Mucosa of descending colon (tissue), 3 donors: ENCODE measurements at regions not wholly inside any gene's neighbourhood (a gene's known extent, or its start where the extent isn't known, plus 50 kb on each side); places are given as distances from the start of the nearest gene placed in this dataset.
"Not testable (repeated sequence)": the region's sequence is repeated elsewhere in the genome, so short reads cannot be mapped to it uniquely, and the experiment has no call there.

Experiments
- ATAC-seq: fragments of 200-7000 bp; cut with Tn5 transposase; one replicate; pipeline ENCODE4 v1.9.1; 2020; ENCODE audit warnings: mild to moderate bottlenecking, moderate library complexity
- DNase-seq, 3 donors: peaks; one replicate each; pipeline ENCODE4 v3.0.0-alpha.2; 2020
- H3K36me3 ChIP-seq: fragments of 200-600 bp; one replicate; pipeline ENCODE4 v1.8.0; 2021; ENCODE audit warnings: low read depth, mild to moderate bottlenecking
- H3K4me1 ChIP-seq: fragments of 200-600 bp; one replicate; pipeline ENCODE4 v1.8.0; 2021; ENCODE audit warnings: low read depth, mild to moderate bottlenecking
- H3K4me3 ChIP-seq: fragments of 200-600 bp; one replicate; pipeline ENCODE4 v1.8.0; 2021; ENCODE audit warnings: mild to moderate bottlenecking
- H3K9me3 ChIP-seq: fragments of 200-600 bp; one replicate; pipeline ENCODE4 v1.8.0; 2021; ENCODE audit warnings: mild to moderate bottlenecking
- intact Hi-C, 2 donors: fragments of 100-400 bp; cut with DNase I in 1 of 2; cut with micrococcal nuclease in 1 of 2; formaldehyde crosslinking; loops; one replicate each; pipeline versions ENCODE4 v1.11.0 to v1.11.1; 2022; cut with DNase I, micrococcal nuclease
- TF ChIP-seq, protein P1 (sequence below): fragments of 200-600 bp; IDR thresholded peaks from one replicate; pipeline ENCODE4 v1.8.0; 2022; ENCODE audit warnings: antibody characterized with exemption, mild to moderate bottlenecking
- donor health status: DM: no; HTN: no; CAD: no; lungs with moderate emphysema.
- donor health status: DM: no; HTN: no; CAD: no.
- donor health status: DM: no; HTN: yes; CAD: no.

DNA sequence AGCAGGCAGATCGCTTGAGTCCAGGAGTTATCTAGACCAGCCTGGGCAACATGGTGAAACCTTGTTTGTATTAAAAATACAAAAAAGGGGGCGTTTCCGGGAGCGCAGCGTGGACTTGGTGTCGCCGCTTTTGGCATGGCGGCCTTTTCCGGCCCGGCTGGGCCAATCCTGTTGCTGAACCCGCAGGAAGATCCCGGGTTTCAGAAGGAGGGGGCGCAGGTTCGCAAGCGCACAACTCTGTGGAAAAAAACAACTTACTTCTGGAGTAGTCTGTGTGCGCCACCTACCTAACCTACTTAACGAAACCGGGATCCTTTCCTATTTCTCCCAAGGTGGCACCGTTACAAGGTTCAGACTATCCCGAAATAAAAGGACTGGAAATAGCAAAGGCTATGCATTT, 198.6 kb downstream of the MSX2 start:
- intact Hi-C loops: no loop called here
- ATAC-seq (no peak), DNase-seq (no peak)
- TF ChIP-seq, protein P1, sequence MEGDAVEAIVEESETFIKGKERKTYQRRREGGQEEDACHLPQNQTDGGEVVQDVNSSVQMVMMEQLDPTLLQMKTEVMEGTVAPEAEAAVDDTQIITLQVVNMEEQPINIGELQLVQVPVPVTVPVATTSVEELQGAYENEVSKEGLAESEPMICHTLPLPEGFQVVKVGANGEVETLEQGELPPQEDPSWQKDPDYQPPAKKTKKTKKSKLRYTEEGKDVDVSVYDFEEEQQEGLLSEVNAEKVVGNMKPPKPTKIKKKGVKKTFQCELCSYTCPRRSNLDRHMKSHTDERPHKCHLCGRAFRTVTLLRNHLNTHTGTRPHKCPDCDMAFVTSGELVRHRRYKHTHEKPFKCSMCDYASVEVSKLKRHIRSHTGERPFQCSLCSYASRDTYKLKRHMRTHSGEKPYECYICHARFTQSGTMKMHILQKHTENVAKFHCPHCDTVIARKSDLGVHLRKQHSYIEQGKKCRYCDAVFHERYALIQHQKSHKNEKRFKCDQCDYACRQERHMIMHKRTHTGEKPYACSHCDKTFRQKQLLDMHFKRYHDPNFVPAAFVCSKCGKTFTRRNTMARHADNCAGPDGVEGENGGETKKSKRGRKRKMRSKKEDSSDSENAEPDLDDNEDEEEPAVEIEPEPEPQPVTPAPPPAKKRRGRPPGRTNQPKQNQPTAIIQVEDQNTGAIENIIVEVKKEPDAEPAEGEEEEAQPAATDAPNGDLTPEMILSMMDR: no peak
- Histone ChIP-seq H3K36me3 (no peaks in the 10 kb centered on the region), H3K9me3 (no peaks in the 10 kb centered on the region), H3K4me1 (no peaks in the 10 kb centered on the region), H3K4me3 (no peak overlapping the region)

DNA sequence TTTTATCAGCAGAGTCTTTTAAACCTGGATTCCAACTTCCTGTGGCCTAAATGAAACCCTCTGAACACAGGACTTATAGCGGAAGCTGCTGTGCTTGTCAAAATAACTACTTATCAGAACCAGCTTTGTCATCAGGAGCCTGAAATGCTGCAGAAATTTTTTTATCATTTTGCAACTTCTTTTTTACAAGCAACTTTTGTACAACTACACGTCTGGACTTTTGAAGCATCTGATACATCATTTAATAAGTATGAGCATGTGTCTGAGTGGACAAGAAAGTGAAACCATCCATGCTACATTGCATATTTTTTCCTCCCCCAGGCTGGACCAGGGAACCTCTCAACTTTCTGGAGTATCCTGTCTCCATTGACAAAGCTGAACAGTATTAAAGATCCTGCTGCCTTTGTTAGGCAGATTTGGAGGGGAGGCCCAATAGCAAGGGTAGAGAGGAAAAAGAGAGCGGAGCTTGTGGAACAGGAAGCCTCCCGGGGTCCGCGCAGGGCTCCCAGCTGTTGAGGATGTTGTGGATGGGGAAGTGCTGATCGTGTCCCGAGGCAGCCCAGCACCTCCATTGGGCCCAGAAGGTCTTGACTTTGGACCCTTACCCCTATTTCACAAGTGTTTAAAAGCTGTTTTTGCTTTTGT, 196.6 kb downstream of the MSX2 start:
- no peak overlapping the region for H3K4me3 ChIP-seq
- ATAC-seq: no peak
- no peaks in the 10 kb centered on the region for H3K36me3 ChIP-seq
- TF ChIP-seq, protein P1: no peak
- no peaks in the 10 kb centered on the region for H3K4me1 ChIP-seq
- H3K9me3 ChIP-seq: no peaks in the 10 kb centered on the region
- intact Hi-C loops: no loop called here
- DNase-seq: no peak

DNA sequence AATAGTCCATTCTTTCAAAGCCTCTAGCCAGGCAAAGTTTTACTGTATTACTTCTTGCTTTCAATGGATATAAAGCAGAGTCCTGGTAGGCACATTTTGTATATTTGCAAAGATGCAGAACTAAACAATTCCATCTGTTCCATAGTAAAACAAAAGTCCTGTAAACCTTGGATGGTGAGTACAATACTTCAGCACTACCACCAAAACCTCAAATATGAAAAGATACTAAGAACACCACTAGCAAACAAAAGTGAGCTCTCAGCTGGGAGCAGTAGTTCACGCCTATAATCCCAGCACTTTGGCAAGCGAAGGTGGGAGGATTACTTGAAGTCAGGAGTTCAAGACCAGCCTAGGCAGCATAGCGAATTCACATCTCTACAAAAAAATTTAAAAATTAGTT, 195.0 kb downstream of the MSX2 start:
- intact Hi-C loops: no loop called here
- H3K4me1 ChIP-seq: no peaks in the 10 kb centered on the region
- no peaks in the 10 kb centered on the region for H3K36me3 ChIP-seq
- H3K9me3 ChIP-seq: no peaks in the 10 kb centered on the region
- TF ChIP-seq, protein P1: no peak
- H3K4me3 ChIP-seq: no peak overlapping the region
- ATAC-seq (no peak), DNase-seq (no peak)

DNA sequence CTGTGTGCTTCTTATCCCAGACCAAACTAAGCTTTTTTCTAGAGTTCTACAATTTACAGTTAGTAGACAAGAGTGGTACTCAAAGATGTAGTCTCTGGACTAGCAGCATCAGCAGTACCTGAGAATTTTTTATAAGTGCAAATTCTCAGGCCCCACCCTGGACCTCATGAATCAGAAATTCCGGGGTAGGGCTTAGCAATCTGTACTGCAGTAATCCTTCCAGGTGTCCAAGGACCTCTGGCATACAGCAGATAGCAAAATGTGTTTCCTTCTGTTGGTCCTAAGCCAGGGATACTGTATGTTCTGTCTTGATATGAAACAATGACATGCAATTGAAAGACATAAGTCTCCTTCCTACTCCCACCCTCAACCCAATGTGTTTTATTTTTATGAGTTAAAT, 194.3 kb downstream of the MSX2 start:
- Histone ChIP-seq H3K36me3 (no peaks in the 10 kb centered on the region), H3K4me3 (no peak overlapping the region), H3K9me3 (no peaks in the 10 kb centered on the region), H3K4me1 (no peaks in the 10 kb centered on the region)
- TF ChIP-seq, protein P1: no peak
- DNase-seq (no peak), ATAC-seq (no peak)
- intact Hi-C loops: no loop called here

DNA sequence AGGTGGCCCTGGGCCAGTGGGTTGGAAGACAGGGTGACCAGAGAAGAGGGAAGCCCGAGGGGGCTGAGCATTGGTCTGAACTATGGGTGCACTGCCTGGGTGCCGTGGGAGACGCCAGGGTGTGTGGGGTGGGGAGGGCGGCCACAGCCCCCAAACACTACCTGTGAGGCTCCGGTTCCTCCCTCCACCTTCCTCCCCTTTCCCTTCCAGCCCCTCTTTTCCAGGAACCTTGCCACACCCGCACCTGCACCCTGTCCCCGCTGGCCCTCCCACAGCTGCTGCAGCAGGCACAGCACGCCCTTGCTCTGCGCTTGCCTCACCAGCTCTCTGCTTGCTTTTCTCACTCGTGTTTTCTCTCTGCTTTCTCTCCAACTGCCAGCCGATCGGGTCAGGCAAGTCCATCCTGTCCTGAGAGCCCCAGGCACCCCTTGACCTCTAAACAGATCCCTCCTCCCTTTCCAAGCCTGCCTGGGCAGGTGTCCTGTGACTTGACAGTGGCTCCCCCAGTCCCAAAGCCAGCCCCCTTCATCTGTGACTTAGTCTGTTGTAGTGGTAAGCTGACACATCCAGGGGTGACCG, 193.7 kb downstream of the MSX2 start:
- Histone ChIP-seq H3K36me3 (no peaks in the 10 kb centered on the region), H3K9me3 (no peaks in the 10 kb centered on the region), H3K4me3 (no peak overlapping the region), H3K4me1 (no peaks in the 10 kb centered on the region)
- no peak for ATAC-seq
- TF ChIP-seq, protein P1: no peak
- DNase-seq: no peak
- intact Hi-C loops: no loop called here

DNA sequence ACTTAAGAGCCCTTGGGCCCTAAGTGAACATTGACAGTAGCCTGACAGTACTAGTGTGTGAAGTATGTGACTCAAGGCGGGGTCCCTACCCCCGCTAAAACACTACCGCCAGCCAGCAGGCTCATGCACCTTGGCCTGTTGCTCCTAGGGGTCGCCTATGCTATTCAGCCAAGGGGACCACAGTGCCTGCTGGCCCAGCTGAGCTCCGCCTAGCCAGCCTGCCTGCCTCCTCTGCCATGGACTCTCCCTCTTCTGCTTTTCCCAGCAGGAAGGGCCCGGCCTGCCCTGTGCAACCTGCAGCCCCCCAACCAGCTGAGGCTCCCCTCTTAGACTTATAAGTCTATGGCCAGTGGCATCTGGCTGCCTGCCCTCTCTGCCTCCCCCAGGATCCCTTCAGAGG, 193.1 kb downstream of the MSX2 start:
- H3K36me3 ChIP-seq, DNase-seq, H3K4me1 ChIP-seq, ATAC-seq, intact Hi-C loops, H3K9me3 ChIP-seq, H3K4me3 ChIP-seq: not testable (repeated sequence)

DNA sequence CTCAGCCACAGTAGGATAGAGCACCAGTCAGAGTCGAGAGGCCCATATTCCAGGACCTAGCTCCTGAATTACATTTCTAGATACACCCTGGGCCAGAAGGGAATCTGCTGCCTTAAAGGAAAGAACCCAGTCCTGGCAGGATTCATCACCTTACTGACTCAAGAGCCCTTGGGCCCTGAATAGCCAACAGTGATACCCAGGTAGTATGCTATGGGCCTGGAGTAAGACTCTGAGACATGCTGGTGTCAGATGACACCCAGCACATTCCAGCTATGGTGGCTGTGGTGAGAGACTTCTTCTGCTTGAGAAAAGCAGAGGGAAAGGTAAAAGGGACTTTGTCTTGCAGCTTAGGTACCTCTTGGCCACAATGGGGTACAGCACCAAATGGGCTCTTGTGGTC, 192.5 kb downstream of the MSX2 start:
- ATAC-seq, H3K4me3 ChIP-seq, H3K36me3 ChIP-seq, H3K4me1 ChIP-seq, intact Hi-C loops, H3K9me3 ChIP-seq, DNase-seq: not testable (repeated sequence)
